GM12878 (cell line): ENCODE measurements at regions not wholly inside any gene's neighbourhood (a gene's known extent, or its start where the extent isn't known, plus 50 kb on each side); places are given as distances from the start of the nearest gene placed in this dataset.

Experiments used
- CREB1 ChIP-seq: IDR thresholded peaks from 2 replicates; pipeline ENCODE4 v1.6.1; 2012; ENCODE audit warnings: low read depth, mild to moderate bottlenecking, inconsistent platforms
- DPF2 ChIP-seq: fragments of 450-650 bp; IDR thresholded peaks from 2 replicates; pipeline ENCODE4 v1.6.1; 2017; ENCODE audit warnings: mild to moderate bottlenecking
- FOS ChIP-seq: IDR thresholded peaks from 3 replicates; pipeline ENCODE4 v1.6.1; 2011; ENCODE audit warnings: borderline replicate concordance; ENCODE audit not compliant: insufficient read length; ENCODE audit errors: extremely low read depth
- IRF4 ChIP-seq: IDR thresholded peaks from 2 replicates; pipeline ENCODE4 v1.6.1; 2011; ENCODE audit warnings: low read depth, low read length
- KDM1A ChIP-seq: fragments of 200-600 bp; sonication (generic); IDR thresholded peaks from 2 replicates; pipeline ENCODE4 v1.6.1; 2016; ENCODE audit warnings: borderline replicate concordance
- MXI1 ChIP-seq: fragments of 150-350 bp; IDR thresholded peaks from 2 replicates; pipeline ENCODE4 v1.6.1; 2011; ENCODE audit warnings: low read depth, mild to moderate bottlenecking, inconsistent platforms, low read length, improper control_type of control experiment
- MYB ChIP-seq: fragments of 150-350 bp; IDR thresholded peaks from 2 replicates; pipeline ENCODE4 v1.6.1; 2014; ENCODE audit warnings: mild to moderate bottlenecking, low read depth, low read length, borderline replicate concordance
- NBN ChIP-seq: fragments of 450-650 bp; IDR thresholded peaks from 2 replicates; pipeline ENCODE4 v1.6.1; 2016
- NFYA ChIP-seq: IDR thresholded peaks from 2 replicates; pipeline ENCODE4 v1.6.1; 2011; ENCODE audit warnings: low read depth, mild to moderate bottlenecking, low read length, improper control_type of control experiment, borderline replicate concordance
- NR2C1 ChIP-seq: fragments of 450-650 bp; IDR thresholded peaks from 2 replicates; pipeline ENCODE4 v1.6.1; 2017; ENCODE audit warnings: antibody characterized with exemption, mild to moderate bottlenecking, moderate library complexity
- NR2F1 ChIP-seq: fragments of 450-650 bp; conservative IDR thresholded peaks from 2 replicates; pipeline ENCODE4 v1.6.1; 2017; ENCODE audit warnings: mild to moderate bottlenecking
- POLR2A ChIP-seq: IDR thresholded peaks from 2 replicates; pipeline ENCODE4 v1.6.1; 2011; ENCODE audit warnings: low read depth, mild to moderate bottlenecking, low read length
- RB1 ChIP-seq: fragments of 450-650 bp; formaldehyde crosslinking; IDR thresholded peaks from 2 replicates; pipeline ENCODE4 v1.6.1; 2017; ENCODE audit warnings: mild to moderate bottlenecking, borderline replicate concordance
- RBBP5 ChIP-seq: fragments of 200-600 bp; sonication (generic); conservative IDR thresholded peaks from 2 replicates; pipeline ENCODE4 v1.6.1; 2016
- RCOR1 ChIP-seq: conservative IDR thresholded peaks from 2 replicates; pipeline ENCODE4 v1.6.1; 2012; ENCODE audit warnings: low read depth, low read length, improper control_type of control experiment
- RELA ChIP-seq: fragments of 450-650 bp; IDR thresholded peaks from 2 replicates; pipeline ENCODE4 v1.8.0; 2014; ENCODE audit warnings: borderline replicate concordance; ENCODE audit not compliant: partially characterized antibody
- RUNX3 ChIP-seq: IDR thresholded peaks from 2 replicates; pipeline ENCODE4 v1.6.1; 2012; ENCODE audit warnings: low read length, inconsistent platforms
- SIX5 ChIP-seq: IDR thresholded peaks from 2 replicates; pipeline ENCODE4 v1.6.1; 2011; ENCODE audit warnings: mild to moderate bottlenecking, low read depth, low read length, moderate library complexity; ENCODE audit not compliant: severe bottlenecking
- TCF3 ChIP-seq: IDR thresholded peaks from 2 replicates; pipeline ENCODE4 v1.6.1; 2012; ENCODE audit warnings: low read depth, mild to moderate bottlenecking, low read length, borderline replicate concordance; ENCODE audit not compliant: insufficient read depth
- ZNF217 ChIP-seq: fragments of 450-650 bp; IDR thresholded peaks from 2 replicates; pipeline ENCODE4 v1.6.1; 2017; ENCODE audit warnings: antibody characterized with exemption, mild to moderate bottlenecking
- ZNF622 ChIP-seq: fragments of 450-650 bp; IDR thresholded peaks from 2 replicates; pipeline ENCODE4 v1.6.1; 2017; ENCODE audit warnings: mild to moderate bottlenecking, inconsistent platforms
- TF ChIP-seq, protein P1 (sequence below): fragments of 450-650 bp; IDR thresholded peaks from 2 replicates; pipeline ENCODE4 v1.6.1; 2017; ENCODE audit warnings: mild to moderate bottlenecking
- TF ChIP-seq, protein P2 (sequence below): IDR thresholded peaks from 2 replicates; pipeline ENCODE4 v1.6.1; 2012; ENCODE audit warnings: low read depth, low read length, improper control_type of control experiment
- TF ChIP-seq, protein P3 (sequence below): fragments of 450-650 bp; IDR thresholded peaks from 2 replicates; pipeline ENCODE4 v1.6.1; 2017; ENCODE audit warnings: borderline replicate concordance
- TF ChIP-seq, protein P4 (sequence below): fragments of 450-650 bp; IDR thresholded peaks from 2 replicates; pipeline ENCODE4 v1.6.1; 2017; ENCODE audit warnings: mild to moderate bottlenecking, low read depth, inconsistent platforms; ENCODE audit not compliant: poor library complexity, severe bottlenecking
- TF ChIP-seq, protein P5 (sequence below): fragments of 450-650 bp; IDR thresholded peaks from 2 replicates; pipeline ENCODE4 v1.6.1; 2014; ENCODE audit warnings: mild to moderate bottlenecking

DNA sequence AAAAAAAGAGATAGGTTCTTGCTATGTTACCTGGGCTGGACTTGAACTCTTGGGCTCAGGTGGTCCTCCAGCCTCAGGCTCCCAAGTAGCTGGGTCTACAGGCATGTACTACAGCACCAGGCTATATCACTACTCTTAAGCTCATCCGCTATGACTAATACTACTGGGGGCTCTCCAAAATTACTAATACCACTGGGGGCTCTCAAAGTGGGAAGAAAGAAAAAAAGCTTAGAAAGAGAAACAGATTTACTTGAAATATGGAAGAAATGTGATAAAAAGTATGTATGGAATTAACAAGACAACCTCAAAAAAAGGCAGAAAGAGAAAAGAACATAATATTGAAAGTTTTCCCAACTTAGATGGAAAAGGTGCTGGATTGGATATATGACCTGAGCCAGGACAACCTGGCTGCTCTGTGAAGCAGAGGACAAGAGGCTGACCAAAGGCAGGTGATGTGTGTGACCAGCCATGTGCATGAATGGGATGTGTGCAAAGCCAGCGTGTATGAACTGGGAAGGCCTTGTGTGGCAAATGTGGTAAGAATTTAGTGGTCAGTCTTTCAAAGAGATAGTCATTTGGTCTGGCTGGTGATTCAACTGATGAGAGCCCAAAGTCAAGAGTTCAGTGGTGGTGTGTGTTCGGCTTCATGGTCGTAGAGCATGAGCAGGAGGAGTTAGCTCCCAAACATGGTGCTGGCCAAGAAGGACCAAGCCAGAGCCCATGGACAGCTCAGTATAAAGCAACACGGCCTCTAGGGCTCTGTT lies 232.4 kb upstream of the KLF14 start (continued):
- TF ChIP-seq SIX5 = no peak
- no peak for TF ChIP-seq FOS
- peak; percentile 91 for TF ChIP-seq IRF4
- TF ChIP-seq CREB1 = 0 out of 2 replicates have a peak, but pooled peaks have one; percentile 13
- TF ChIP-seq RB1 = no peak
- TF ChIP-seq RBBP5 = no peak
- TF ChIP-seq MXI1 = no peak
- TF ChIP-seq, protein P1, sequence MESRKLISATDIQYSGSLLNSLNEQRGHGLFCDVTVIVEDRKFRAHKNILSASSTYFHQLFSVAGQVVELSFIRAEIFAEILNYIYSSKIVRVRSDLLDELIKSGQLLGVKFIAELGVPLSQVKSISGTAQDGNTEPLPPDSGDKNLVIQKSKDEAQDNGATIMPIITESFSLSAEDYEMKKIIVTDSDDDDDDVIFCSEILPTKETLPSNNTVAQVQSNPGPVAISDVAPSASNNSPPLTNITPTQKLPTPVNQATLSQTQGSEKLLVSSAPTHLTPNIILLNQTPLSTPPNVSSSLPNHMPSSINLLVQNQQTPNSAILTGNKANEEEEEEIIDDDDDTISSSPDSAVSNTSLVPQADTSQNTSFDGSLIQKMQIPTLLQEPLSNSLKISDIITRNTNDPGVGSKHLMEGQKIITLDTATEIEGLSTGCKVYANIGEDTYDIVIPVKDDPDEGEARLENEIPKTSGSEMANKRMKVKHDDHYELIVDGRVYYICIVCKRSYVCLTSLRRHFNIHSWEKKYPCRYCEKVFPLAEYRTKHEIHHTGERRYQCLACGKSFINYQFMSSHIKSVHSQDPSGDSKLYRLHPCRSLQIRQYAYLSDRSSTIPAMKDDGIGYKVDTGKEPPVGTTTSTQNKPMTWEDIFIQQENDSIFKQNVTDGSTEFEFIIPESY = no peak
- no peak for TF ChIP-seq ZNF217
- TF ChIP-seq RELA = no peak
- TF ChIP-seq, protein P2, sequence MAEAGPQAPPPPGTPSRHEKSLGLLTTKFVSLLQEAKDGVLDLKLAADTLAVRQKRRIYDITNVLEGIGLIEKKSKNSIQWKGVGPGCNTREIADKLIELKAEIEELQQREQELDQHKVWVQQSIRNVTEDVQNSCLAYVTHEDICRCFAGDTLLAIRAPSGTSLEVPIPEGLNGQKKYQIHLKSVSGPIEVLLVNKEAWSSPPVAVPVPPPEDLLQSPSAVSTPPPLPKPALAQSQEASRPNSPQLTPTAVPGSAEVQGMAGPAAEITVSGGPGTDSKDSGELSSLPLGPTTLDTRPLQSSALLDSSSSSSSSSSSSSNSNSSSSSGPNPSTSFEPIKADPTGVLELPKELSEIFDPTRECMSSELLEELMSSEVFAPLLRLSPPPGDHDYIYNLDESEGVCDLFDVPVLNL = no peak
- TF ChIP-seq TCF3 = peak; percentile 41; the same call in 1 of the 2 replicates
- TF ChIP-seq RCOR1 = no peak
- no peak for TF ChIP-seq ZNF622
- TF ChIP-seq KDM1A = no peak
- TF ChIP-seq RUNX3 = peak; percentile 99
- no peak for TF ChIP-seq NR2C1
- TF ChIP-seq MYB = no peak
- TF ChIP-seq NBN = no peak
- no peak for TF ChIP-seq NFYA
- TF ChIP-seq, protein P3, sequence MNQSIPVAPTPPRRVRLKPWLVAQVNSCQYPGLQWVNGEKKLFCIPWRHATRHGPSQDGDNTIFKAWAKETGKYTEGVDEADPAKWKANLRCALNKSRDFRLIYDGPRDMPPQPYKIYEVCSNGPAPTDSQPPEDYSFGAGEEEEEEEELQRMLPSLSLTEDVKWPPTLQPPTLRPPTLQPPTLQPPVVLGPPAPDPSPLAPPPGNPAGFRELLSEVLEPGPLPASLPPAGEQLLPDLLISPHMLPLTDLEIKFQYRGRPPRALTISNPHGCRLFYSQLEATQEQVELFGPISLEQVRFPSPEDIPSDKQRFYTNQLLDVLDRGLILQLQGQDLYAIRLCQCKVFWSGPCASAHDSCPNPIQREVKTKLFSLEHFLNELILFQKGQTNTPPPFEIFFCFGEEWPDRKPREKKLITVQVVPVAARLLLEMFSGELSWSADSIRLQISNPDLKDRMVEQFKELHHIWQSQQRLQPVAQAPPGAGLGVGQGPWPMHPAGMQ = no peak
- no peak for TF ChIP-seq POLR2A
- peak; percentile 63 for TF ChIP-seq DPF2
- TF ChIP-seq, protein P4, sequence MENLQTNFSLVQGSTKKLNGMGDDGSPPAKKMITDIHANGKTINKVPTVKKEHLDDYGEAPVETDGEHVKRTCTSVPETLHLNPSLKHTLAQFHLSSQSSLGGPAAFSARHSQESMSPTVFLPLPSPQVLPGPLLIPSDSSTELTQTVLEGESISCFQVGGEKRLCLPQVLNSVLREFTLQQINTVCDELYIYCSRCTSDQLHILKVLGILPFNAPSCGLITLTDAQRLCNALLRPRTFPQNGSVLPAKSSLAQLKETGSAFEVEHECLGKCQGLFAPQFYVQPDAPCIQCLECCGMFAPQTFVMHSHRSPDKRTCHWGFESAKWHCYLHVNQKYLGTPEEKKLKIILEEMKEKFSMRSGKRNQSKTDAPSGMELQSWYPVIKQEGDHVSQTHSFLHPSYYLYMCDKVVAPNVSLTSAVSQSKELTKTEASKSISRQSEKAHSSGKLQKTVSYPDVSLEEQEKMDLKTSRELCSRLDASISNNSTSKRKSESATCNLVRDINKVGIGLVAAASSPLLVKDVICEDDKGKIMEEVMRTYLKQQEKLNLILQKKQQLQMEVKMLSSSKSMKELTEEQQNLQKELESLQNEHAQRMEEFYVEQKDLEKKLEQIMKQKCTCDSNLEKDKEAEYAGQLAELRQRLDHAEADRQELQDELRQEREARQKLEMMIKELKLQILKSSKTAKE = peak; percentile 83
- TF ChIP-seq, protein P5, sequence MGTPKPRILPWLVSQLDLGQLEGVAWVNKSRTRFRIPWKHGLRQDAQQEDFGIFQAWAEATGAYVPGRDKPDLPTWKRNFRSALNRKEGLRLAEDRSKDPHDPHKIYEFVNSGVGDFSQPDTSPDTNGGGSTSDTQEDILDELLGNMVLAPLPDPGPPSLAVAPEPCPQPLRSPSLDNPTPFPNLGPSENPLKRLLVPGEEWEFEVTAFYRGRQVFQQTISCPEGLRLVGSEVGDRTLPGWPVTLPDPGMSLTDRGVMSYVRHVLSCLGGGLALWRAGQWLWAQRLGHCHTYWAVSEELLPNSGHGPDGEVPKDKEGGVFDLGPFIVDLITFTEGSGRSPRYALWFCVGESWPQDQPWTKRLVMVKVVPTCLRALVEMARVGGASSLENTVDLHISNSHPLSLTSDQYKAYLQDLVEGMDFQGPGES = no peak
- TF ChIP-seq NR2F1 = peak; percentile 93
